ENCODE measurements at regions not wholly inside any gene's neighbourhood (a gene's known extent, or its start where the extent isn't known, plus 50 kb on each side); places are given as distances from the start of the nearest gene placed in this dataset.
"Not testable (repeated sequence)": the region's sequence is repeated elsewhere in the genome, so short reads cannot be mapped to it uniquely, and the experiment has no call there.

GRCh38 chr1:184878002-184878401 lies 96.3 kb downstream of the NIBAN1 start:
- FAIRE-seq, result no peak

GRCh38 chr1:184876015-184876414 lies 98.3 kb downstream of the NIBAN1 start:
- FAIRE-seq; DNase-seq (ENCODE audit: insufficient read length, low spot score): not testable (repeated sequence)

More at GRCh38 chr1:184878002-184878401, 96.3 kb downstream of the NIBAN1 start:
- no peak for DNase-seq (ENCODE audit: insufficient read length, low spot score)
- TF ChIP-seq POLR2A (IDR thresholded peaks at IDR 0.05; ENCODE audit: low read depth, low read length), result no peak

GRCh38 chr1:184875218-184875617 lies 99.1 kb downstream of the NIBAN1 start:
- DNase-seq (ENCODE audit: insufficient read length, low spot score), result no peak
- FAIRE-seq, result no peak
- no peak for TF ChIP-seq POLR2A (IDR thresholded peaks at IDR 0.05; ENCODE audit: low read depth, low read length)

DNA sequence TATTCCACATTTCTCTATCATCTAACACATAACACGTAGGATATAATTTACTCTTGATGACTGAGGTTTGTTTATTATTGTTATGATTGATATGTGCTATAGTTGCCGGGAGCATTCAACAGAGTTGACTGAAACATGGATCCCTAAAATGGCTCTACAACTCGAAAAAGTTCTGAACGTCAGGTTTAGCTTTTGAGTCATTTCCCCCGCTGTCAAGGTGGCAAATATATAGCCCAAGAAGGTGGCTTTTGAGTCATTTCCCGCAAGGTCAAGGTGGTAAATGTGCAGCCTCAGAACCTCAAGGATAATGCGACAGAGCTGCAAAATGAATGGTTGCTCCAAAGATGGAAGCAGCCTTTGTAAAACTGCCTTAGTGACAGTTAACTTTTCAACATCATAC lies 104.0 kb downstream of the NIBAN1 start:
- DNase-seq (ENCODE audit: insufficient read length, low spot score) (no peak), FAIRE-seq (no peak)

DNA sequence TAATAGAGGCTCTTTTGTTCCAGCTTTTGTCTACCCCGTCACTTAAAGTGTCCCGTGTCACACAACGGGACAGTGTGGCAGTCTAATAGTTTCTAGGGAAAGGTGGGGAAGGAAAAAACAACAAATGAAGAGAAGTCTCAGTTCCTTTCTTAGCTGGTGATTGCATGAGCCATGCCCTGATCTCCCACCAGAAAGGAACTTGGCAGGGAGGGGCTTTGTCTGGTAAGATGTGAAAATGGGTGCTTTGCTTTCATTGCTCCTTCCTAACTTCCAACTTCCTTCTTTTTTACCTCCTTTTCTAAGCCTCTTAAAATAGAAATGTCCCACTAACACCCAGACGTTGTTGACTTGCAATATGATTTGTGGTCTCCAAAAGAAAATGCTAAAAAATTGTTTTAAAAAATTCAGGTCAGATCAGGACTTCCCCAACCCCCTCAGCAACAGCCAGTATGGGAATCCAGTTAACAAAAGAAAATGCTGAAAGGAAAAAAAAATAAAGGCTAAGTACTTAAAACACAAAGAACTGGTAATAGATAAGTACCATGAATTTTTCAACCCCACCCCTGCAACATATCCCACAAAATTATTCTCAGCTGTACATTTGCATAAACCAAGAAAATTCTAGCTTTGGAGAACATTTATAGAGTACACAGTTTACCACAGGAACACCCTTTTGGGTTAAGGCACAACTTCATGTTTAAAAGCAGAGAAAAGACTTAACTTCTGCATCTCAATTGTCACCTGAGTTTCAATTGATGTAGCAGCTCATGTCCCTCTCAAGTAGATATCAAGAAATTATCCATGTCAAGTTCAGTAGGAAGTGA lies 106.2 kb downstream of the NIBAN1 start:
- no peak for TF ChIP-seq POLR2A (IDR thresholded peaks at IDR 0.05; ENCODE audit: low read depth, low read length)
- DNase-seq (ENCODE audit: insufficient read length, low spot score), result no peak
- peak; percentile 15 for FAIRE-seq

More for the DNA sequence above, 104.0 kb downstream of the NIBAN1 start:
- TF ChIP-seq POLR2A (IDR thresholded peaks at IDR 0.05; ENCODE audit: low read depth, low read length), result no peak

DNA sequence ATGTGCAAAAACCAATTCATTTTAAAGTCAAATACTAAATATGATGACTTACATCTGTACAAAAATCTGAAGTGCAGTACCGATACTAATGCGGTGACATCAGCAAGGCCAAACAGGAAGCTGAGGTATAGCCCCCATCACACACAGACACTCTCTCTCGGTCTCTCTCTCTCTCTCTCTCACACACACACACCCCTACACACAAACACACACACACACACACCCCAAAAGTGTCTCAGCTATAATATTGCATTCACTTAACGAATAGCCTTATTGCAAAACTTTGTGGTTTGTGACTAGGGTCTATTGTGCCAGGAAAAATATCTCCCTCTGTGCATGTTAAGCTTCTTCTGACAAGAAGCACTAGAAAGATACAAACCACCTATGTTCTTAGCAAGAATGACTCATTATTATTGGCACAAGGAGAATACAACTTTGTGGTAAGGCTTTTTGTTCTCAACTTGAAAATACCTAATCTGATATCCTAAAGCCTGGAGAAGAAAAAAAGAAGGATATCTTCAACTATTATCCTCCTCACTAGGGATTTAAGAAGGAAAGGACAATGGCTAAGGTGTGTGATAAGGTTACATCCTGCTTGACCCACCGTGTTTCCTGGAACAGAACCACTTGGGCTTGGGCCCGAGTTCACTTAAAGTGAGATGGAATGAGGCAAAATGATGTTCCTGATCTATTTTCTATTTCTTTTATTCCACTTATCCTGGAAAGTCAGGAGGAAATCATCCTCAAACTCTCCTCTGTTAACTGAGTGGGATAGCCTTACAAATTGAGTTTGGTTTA lies 107.1 kb downstream of the NIBAN1 start:
- DNase-seq (ENCODE audit: insufficient read length, low spot score) (peak; percentile 18), FAIRE-seq (peak; percentile 99)
- no peak for TF ChIP-seq POLR2A (IDR thresholded peaks at IDR 0.05; ENCODE audit: low read depth, low read length)

DNA sequence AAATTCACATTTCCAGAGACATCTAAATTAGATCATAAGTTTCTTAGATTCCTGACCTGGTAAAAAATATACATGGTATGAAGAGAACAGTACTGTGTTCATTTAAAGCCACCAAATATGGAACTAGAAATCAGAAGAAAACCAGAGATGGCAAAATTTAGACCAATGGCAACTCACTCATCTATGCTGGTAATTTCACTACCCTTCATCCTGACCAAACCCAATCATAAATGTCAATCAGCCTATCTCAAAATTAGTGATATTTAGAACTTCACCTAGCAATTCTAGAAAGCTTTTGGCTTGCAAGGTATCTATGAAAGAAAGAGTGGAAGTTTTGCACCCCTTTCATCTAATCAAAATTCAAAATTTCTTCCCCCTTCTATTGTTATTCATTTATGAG lies 107.7 kb downstream of the NIBAN1 start:
- FAIRE-seq (no peak), DNase-seq (ENCODE audit: insufficient read length, low spot score) (no peak)
- TF ChIP-seq POLR2A (IDR thresholded peaks at IDR 0.05; ENCODE audit: low read depth, low read length), result no peak

DNA sequence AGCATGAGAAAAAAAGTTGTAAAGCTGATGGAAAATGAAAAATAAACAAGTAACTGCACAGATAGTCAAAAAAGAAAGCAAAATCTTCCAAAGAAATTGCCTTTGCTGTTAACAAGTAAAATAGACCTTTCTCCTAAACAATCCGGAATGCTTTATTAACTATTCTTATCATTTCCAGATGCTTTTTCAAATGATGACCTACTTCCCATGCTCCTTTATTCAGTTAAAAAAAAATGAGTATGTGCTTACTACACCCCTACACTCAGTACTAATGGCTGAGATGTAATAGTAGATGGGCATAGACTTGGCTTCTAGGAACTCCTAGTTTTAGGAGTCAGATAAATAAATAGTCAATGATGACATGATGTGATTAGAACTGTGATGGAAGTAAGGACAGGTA lies 108.5 kb downstream of the NIBAN1 start:
- DNase-seq (ENCODE audit: insufficient read length, low spot score) (no peak), FAIRE-seq (no peak)
- no peak for TF ChIP-seq POLR2A (IDR thresholded peaks at IDR 0.05; ENCODE audit: low read depth, low read length)

DNA sequence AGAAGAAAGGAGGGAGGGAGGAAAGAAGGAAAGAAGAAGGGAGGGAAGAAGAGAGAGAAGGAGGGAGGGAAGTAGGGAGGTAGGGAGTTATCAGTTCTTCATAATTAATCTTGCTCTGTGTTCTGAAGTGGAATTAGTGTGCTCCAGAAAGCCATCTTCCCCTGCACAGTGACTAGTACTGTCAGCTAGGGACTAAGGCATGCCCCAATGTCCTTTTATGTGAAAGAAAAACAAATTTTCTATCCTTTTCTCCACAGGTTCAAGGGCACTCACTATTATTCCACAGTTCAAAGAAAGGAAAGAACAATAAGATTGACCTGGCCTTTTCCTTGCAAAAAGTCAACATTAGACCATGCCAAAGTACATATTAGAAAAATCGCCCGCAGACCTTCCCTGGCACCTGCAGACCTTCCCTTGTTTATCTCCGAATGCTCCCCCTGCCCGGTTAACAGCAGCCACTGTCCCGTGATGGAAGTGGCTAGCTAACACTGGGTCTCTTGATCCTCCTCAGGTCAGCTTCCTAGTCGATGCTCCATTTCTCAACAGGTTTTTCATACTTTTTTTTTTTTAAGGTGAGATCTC lies 107.2 kb upstream of the EDEM3 start:
- no peak for DNase-seq (ENCODE audit: insufficient read length, low spot score)
- no peak for TF ChIP-seq POLR2A (IDR thresholded peaks at IDR 0.05; ENCODE audit: low read depth, low read length)
- no peak for FAIRE-seq

DNA sequence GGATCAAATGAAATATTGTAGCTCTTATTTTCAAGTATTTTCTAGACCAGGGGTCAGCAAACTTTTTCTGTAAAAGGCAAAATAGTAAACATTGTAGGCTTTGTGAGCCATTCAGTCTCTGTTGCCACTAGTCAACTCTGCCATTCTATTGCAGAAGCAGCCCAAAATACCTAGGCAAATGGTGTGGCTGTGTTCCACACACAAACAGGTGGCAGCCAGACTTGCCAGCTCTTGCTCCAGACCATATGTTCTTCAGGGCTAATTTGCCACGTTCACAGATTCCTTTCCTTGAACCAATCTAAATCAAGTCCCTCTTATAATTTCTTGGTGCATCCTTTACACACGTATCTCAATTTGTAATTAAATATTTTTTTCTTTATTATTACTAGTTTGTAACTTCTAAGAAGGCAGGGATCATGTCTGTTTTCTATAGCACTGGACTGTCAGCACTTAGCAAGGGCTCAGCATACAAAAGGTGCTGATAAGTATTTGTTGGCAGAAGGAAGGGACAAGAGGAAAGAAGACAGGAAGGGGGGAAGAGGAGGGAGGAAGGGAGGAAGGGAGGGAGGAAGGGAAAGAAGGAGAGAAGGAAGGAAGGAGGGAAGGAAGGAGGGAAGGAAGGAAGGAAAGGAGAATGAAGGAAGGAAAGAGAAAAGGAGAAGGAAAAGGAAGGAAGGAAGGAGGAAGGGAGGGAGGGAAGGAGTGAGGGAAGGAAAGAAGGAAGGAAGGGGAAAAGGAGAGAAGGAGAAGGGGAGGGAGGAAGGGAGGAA lies 106.5 kb upstream of the EDEM3 start:
- no peak for DNase-seq (ENCODE audit: insufficient read length, low spot score)
- FAIRE-seq, result no peak
- TF ChIP-seq POLR2A (IDR thresholded peaks at IDR 0.05; ENCODE audit: low read depth, low read length), result no peak

- DNase-seq (ENCODE audit: insufficient read length, low spot score), result no peak
- TF ChIP-seq POLR2A (IDR thresholded peaks at IDR 0.05; ENCODE audit: low read depth, low read length), result no peak
- no peak for FAIRE-seq
These were observed 105.9 kb upstream of the EDEM3 start for GRCh38 chr1:184860535-184860934.

DNA sequence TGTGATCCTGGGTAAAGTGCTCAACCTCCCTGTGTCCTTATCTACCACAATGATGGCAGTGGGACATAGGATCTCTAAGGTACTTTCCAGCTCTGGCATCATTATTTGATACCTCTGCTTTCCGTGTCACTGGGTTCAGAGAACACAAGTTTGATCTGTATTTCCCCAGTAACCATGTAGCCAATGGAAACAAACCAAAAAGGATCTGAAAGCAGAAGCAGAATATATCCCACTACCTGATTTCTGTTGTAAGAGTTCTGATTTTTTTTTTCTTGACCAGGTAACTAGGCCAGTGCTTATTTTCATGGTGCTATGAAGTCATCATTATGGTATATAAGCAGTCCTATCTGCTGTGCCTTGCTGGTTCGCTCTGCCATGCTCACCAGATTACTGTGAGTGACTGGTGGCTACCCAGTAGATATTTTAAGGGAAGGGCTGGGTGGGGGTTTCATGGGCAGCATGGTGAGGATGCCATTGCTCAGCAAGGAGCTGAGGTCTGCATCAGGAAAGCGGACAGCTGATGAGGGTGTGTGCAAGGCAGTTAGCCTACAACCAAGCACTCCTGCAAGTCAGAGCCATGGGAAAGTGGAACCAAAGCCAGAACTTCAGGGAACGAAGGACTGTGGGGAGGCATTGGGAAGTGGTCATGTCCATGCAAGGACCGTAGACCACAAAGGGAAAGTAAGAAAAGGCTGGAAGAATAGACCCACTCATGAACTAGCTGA lies 104.9 kb upstream of the EDEM3 start:
- FAIRE-seq (no peak), DNase-seq (ENCODE audit: insufficient read length, low spot score) (no peak)
- no peak for TF ChIP-seq POLR2A (IDR thresholded peaks at IDR 0.05; ENCODE audit: low read depth, low read length)

DNA sequence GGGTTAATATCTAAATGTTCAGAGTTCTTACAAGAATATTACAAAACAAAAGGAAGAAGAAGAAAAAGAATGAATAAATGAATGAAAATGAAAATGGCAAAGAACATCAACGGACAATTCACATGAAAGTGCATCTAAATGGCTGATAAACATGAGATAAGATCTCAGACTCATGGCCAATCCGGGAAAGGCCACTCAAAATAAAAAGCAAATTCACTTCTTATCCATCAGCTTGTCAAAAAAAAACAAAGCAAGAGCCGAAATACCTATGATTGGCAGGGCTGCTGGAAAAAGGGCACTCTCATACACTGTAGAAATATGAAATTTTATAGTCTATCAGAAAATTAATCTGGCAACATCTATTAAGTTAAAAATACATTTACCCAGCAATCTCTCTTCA lies 103.6 kb upstream of the EDEM3 start:
- DNase-seq (ENCODE audit: insufficient read length, low spot score) (no peak), FAIRE-seq (no peak)
- no peak for TF ChIP-seq POLR2A (IDR thresholded peaks at IDR 0.05; ENCODE audit: low read depth, low read length)
